Smooth muscle cell (in vitro differentiated cells): ENCODE measurements at regions not wholly inside any gene's neighbourhood (a gene's known extent, or its start where the extent isn't known, plus 50 kb on each side); places are given as distances from the start of the nearest gene placed in this dataset.
A peak's percentile ranks its signal among the peaks of the same experiment; 100 is the strongest.

Source experiments
- DNase-seq: peaks from one replicate; lab custom pipeline; 2025; ENCODE audit not compliant: unreplicated experiment; lab: John Stamatoyannopoulos, UW
- H2AFZ ChIP-seq: fragments of 200-600 bp; sonication (generic); 2 replicates; pipeline ENCODE4 v1.6.0; 2016; ENCODE audit warnings: antibody characterized with exemption, low read depth, mild to moderate bottlenecking
- H3F3A ChIP-seq: fragments of 200-600 bp; sonication (generic); 2 replicates; pipeline ENCODE4 v1.6.0; 2017; ENCODE audit warnings: antibody characterized with exemption, low read depth
- H3K27ac ChIP-seq: fragments of 200-600 bp; sonication (generic); 2 replicates; pipeline ENCODE4 v1.5.1; 2016; ENCODE audit warnings: low read depth, mild to moderate bottlenecking
- H3K27me3 ChIP-seq: fragments of 200-600 bp; sonication (generic); 2 replicates; pipeline ENCODE4 v1.6.1; 2016; ENCODE audit warnings: low read depth, mild to moderate bottlenecking
- H3K36me3 ChIP-seq: fragments of 200-600 bp; sonication (generic); 2 replicates; pipeline ENCODE4 v1.5.1; 2016; ENCODE audit warnings: low read depth
- H3K4me1 ChIP-seq: fragments of 200-600 bp; sonication (generic); 2 replicates; pipeline ENCODE4 v1.5.1; 2016; ENCODE audit warnings: low read depth
- H3K4me2 ChIP-seq: fragments of 200-600 bp; sonication (generic); 2 replicates; pipeline ENCODE4 v1.6.0; 2016; ENCODE audit warnings: mild to moderate bottlenecking
- H3K4me3 ChIP-seq: fragments of 200-600 bp; sonication (generic); 2 replicates; pipeline ENCODE4 v1.5.1; 2016; ENCODE audit warnings: mild to moderate bottlenecking
- H3K79me2 ChIP-seq: fragments of 200-600 bp; sonication (generic); 2 replicates; pipeline ENCODE4 v1.6.0; 2016; ENCODE audit warnings: low read depth, mild to moderate bottlenecking
- H3K9ac ChIP-seq: fragments of 200-600 bp; sonication (generic); 2 replicates; pipeline ENCODE4 v1.6.0; 2016; ENCODE audit warnings: low read depth
- H3K9me3 ChIP-seq: fragments of 200-600 bp; sonication (generic); replicated peaks from 2 replicates; pipeline ENCODE4 v1.5.1; 2016; ENCODE audit warnings: low read depth
- H4K20me1 ChIP-seq: fragments of 200-600 bp; sonication (generic); 2 replicates; pipeline ENCODE4 v1.6.0; 2016; ENCODE audit warnings: low read depth
- WGBS: methylation state at CpG from one replicate; pipeline ENCODE4 v1.1.7; 2016; ENCODE audit warnings: low lambda C conversion rate; 5-methylcytosine and 5-hydroxymethylcytosine counted together
- TF ChIP-seq, protein P1 (sequence below): fragments of 200-600 bp; sonication (generic); IDR thresholded peaks from 2 replicates; pipeline ENCODE4 v1.5.1; 2017; ENCODE audit warnings: borderline replicate concordance, mild to moderate bottlenecking, antibody characterized with exemption; ENCODE audit not compliant: insufficient read depth, poor library complexity, severe bottlenecking

GRCh38 chr3:105987809-105988208 lies 119.0 kb upstream of the CBLB start:
- TF ChIP-seq, protein P1, sequence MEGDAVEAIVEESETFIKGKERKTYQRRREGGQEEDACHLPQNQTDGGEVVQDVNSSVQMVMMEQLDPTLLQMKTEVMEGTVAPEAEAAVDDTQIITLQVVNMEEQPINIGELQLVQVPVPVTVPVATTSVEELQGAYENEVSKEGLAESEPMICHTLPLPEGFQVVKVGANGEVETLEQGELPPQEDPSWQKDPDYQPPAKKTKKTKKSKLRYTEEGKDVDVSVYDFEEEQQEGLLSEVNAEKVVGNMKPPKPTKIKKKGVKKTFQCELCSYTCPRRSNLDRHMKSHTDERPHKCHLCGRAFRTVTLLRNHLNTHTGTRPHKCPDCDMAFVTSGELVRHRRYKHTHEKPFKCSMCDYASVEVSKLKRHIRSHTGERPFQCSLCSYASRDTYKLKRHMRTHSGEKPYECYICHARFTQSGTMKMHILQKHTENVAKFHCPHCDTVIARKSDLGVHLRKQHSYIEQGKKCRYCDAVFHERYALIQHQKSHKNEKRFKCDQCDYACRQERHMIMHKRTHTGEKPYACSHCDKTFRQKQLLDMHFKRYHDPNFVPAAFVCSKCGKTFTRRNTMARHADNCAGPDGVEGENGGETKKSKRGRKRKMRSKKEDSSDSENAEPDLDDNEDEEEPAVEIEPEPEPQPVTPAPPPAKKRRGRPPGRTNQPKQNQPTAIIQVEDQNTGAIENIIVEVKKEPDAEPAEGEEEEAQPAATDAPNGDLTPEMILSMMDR, result no peak
- H2AFZ ChIP-seq, result no peak overlapping the region
- no peak overlapping the region for H3K4me3 ChIP-seq
- no peak for DNase-seq
- H3K9ac ChIP-seq, result no peak overlapping the region
- H3K4me2 ChIP-seq, result no peak overlapping the region
- no peaks in the 10 kb centered on the region for H3K79me2 ChIP-seq
- H3K27ac ChIP-seq, result no peak overlapping the region
- no peaks in the 10 kb centered on the region for H3K4me1 ChIP-seq
- H3K36me3 ChIP-seq, result peaks cover 2% of the 10 kb centered on the region
- no peaks in the 10 kb centered on the region for H4K20me1 ChIP-seq
- no peaks in the 10 kb centered on the region for H3F3A ChIP-seq
- peaks cover 8% of the 10 kb centered on the region for H3K9me3 ChIP-seq
- WGBS, result 94% methylated on average over 2 of the region's 2 CpGs
- no peaks in the 10 kb centered on the region for H3K27me3 ChIP-seq

DNA sequence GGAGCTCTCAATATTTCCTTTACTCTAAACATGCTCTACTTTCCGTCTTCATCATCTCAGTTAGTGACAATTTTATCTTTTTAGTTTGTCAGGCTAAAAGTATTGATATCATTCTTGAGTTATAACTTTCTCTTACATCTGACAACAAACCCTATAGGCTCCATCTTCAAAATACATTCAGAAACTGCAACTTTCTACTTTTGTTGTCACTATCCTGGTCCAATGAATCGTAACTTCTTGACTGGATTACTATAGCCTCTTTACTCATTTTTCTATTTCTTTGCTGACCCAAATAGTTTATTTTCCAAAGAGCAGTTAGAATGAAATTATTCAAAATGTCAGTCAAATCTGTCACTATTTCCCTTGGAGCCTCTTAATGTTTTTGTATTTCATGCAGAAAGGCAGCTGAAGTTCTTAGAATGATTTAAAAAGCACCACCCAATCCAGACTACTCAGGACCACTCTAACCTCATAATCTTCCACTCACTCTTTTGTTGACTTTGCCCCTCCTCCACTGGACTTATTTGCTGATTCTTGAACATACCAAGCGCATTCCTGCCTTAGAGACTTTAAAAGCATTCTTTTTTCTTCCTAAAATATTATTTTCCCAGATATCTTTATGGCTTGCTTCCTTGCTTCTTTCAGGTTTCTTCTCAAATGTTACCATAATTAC lies 119.9 kb upstream of the CBLB start:
- Histone ChIP-seq H4K20me1 (no peaks in the 10 kb centered on the region), H3K4me3 (no peak overlapping the region), H3K27me3 (no peaks in the 10 kb centered on the region), H3K79me2 (no peaks in the 10 kb centered on the region), H3K9ac (no peak overlapping the region), H3K36me3 (peaks cover 4% of the 10 kb centered on the region), H3K4me2 (peak overlapping the region; percentile 40), H3K4me1 (no peaks in the 10 kb centered on the region), H3K9me3 (peaks cover 4% of the 10 kb centered on the region), H3F3A (no peaks in the 10 kb centered on the region), H2AFZ (peak overlapping the region; percentile 26), H3K27ac (no peak overlapping the region)
- WGBS, result 85% methylated on average over 3 of the region's 3 CpGs
- TF ChIP-seq, protein P1, result no peak
- DNase-seq, result no peak

DNA sequence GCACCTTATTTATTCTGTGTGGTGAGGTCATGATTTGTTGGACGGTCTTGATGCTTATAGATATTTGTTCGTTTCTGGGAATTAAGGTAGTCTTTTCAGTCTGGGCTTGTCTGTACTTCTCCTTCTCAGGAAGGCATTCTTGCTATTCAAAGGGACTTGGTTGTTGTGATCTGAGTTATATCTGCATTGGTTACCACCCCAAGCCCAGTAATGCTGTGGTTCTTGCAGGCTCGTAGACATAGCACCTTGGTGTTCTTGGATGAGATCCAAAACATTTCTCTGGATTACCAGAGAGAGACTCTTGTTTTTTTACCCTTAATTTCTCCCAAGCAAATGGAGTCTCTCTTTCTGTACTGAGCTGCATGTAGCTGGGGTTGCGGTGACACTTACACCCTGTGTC lies 128.0 kb upstream of the CBLB start:
- Histone ChIP-seq H3K9ac (no peak overlapping the region), H3K36me3 (peaks cover 4% of the 10 kb centered on the region), H3K27ac (peak overlapping the region; percentile 90), H3K9me3 (no peaks in the 10 kb centered on the region), H3F3A (peaks cover 10% of the 10 kb centered on the region), H3K4me2 (no peak overlapping the region), H2AFZ (no peak overlapping the region), H3K79me2 (no peaks in the 10 kb centered on the region), H3K27me3 (no peaks in the 10 kb centered on the region), H3K4me1 (no peaks in the 10 kb centered on the region), H3K4me3 (no peak overlapping the region), H4K20me1 (no peaks in the 10 kb centered on the region)
- 87% methylated on average over 4 of the region's 4 CpGs for WGBS
- DNase-seq, result no peak
- TF ChIP-seq, protein P1, result no peak

DNA sequence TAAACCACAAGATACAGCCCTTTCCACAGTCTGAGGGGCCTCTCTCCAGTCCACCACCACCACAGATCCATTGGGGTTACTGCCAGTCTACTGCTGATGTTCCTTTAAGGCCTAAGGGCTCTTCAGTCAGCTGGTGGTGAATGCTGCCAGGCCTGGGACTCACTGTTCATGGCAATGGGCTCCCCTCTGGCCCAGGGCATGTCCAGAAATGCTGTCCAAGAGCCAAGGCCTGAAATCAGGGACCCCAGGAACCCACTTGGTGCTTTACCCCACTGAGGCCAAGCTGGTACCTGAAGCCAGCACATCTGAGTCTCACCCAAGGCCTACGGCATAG lies 128.6 kb upstream of the CBLB start:
- H2AFZ ChIP-seq, result no peak overlapping the region

More for the DNA sequence above, 128.6 kb upstream of the CBLB start:
- H3K9me3 ChIP-seq, result no peaks in the 10 kb centered on the region
- H4K20me1 ChIP-seq, result no peaks in the 10 kb centered on the region
- no peaks in the 10 kb centered on the region for H3K27me3 ChIP-seq
- peak overlapping the region; percentile 90 for H3K27ac ChIP-seq
- peaks cover 10% of the 10 kb centered on the region for H3F3A ChIP-seq
- no peaks in the 10 kb centered on the region for H3K79me2 ChIP-seq
- peaks cover 4% of the 10 kb centered on the region for H3K36me3 ChIP-seq
- no peaks in the 10 kb centered on the region for H3K4me1 ChIP-seq
- no peak overlapping the region for H3K4me3 ChIP-seq
- H3K4me2 ChIP-seq, result no peak overlapping the region
- H3K9ac ChIP-seq, result peak overlapping the region; percentile 10
- TF ChIP-seq, protein P1, result no peak
- 40% methylated on average over 1 of the region's 1 CpG for WGBS
- DNase-seq, result no peak
